G401.6 (cell line): ENCODE measurements at regions not wholly inside any gene's neighbourhood (a gene's known extent, or its start where the extent isn't known, plus 50 kb on each side); places are given as distances from the start of the nearest gene placed in this dataset.
"Not testable (repeated sequence)": the region's sequence is repeated elsewhere in the genome, so short reads cannot be mapped to it uniquely, and the experiment has no call there.

ENCODE experiments used
- FAIRE-seq: peaks from 2 replicates; lab custom pipeline; 2012; peaks lifted over from hg19 to GRCh38; lab: Jason Lieb, UNC

DNA sequence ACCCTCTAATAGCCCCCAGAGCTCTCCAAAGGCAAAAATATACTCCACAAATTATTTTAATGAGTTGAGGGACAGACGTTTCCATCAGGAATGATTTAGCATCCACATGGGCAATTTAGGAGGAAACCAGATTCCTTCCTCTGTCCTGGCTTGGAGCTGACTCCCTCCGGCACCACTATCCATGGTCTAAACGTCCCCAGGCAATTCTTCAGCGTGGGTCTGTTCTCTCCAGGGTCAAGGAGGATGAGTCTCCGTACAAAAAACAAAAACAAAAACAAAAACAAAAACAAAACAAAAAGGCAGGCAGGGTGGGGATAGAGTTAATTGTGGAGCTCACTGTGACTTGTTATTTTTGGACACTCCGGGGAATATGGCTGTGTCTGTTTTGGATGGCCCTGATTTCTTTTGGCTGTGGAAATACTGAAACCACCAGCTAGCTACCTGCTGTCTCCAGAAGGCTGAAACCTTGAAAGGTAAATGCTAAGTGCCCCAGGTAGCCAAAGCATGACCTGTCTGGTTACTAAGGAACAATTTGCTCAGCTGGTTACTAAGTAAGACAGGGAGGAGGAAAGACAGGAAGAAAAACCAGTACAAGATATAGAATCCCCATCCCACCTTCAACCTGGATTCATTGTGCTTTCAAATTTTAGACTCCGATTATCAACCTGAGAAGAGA, 419.1 kb upstream of the LCORL start:
- no peak for FAIRE-seq

DNA sequence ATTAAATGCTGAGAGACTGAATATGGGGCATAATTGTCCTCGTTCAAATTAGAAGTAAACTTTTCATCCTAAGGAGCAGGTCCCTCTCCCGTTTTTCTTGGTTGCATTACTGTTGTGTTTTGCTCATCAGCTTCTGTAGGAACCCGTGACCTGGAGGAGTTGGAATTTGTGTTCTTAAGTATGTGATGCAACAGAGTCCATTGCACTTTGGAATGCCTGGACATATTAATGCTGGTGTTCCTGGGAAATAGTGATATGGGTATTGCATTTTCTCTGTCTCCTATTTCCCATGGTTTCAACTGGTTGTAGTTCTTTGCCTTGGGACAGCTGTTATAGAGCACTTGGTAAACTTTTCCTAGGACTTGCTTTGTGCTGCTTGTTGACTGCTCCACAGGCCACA, 417.8 kb upstream of the LCORL start:
- FAIRE-seq = no peak

DNA sequence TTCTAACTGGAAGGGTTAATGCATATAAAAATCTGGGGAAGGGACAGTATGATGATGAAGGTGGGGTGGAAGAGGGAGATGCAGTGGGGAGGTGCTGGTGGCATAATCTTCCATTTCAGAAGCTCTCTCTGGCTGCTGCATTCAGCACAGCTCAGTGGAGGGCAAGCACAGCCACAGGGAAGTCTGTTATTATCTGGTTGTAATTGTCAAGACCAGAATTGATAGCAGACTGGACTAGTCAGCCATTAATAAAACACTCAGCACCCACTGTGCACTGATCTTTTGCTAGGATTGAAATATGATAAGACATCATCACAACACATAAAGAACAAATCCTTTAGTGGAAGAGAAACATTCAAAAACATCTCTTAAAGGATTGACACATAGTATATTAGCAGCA, 414.2 kb upstream of the LCORL start:
- no peak for FAIRE-seq

DNA sequence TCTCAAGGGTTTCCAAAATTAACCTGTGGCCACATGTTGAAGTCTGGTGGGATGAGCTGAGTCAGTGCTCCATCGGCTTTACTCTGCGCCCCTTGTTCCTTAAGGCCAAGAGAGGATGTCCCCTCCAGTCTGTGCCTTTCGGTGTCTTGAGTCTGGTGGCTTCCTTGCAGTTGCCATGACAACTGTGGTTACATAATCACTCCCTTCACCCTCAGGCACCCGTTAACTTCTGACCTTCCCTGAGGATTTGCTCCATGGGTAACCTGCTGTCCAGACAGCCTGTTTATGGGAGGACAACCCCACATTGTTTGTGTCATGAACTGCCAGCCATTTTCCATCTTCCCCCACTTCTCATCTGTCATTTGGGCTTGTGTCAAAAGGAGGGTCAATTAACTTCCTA, 401.1 kb upstream of the LCORL start:
- no peak for FAIRE-seq

DNA sequence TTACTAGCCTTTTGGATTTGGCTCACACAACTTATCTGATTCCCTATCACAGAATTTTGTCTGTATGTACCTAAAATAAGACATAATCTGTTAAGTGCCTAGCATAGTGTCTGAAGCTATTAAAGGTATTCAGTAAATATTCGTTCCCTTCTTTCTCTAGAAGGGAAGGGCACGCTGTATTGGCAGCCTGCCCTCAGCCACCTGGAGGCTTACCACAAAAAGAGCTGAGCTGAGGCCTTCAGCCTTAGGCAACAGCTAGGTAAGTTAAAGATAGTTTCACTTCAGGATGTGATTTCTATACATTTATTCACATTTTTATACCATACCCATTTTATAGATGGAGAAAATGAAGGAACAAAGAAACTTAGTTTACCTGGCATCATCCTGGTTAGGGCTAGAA, 400.0 kb upstream of the LCORL start:
- FAIRE-seq = no peak

DNA sequence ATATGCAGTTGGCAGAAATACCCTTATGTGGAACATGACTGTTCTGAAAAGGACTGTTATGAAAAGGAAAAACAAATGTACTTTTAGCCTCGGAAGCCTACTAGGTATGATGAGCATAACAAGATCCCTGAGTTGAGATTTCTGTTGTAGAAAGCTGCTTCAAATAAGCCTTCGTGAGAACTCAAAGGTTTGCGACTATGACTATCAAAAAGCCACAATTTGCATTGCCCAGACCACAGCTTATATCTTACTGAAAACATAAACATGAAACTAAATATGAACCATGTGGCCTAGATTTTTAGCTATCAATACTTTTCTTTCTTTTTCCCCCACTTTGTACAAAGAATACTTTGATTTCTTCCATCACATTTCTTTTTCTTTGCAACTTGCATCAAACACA, 398.2 kb upstream of the LCORL start:
- FAIRE-seq = no peak

DNA sequence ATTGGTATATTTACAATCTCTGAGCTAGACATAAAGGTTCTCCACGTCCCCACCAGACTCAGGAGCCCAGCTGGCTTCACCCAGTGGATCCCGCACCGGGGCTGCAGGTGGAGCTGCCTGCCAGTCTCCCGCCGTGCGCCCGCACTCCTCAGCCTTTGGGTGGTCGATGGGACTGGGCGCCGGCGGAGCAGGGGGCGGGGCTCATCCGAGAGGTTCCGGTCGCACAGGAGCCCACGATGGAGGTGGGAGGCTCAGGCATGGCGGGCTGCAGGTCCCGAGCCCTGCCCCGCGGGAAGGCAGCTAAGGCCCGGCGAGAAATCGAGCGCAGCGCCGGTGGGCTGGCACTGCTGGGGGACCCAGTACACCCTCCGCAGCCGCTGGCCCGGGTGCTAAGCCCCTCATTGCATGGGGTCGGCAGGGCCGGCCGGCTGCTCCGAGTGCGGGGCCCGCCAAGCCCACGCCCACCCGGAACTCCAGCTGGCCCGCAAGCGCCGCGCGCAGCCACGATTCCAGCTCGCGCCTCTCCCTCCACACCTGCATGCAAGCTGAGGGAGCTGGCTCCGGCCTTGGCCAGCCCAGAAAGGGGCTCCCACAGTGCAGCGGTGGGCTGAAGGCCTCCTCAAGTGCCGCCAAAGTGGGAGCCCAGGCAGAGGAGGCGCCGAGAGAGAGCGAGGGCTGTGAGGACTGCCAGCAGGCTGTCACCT, 396.8 kb upstream of the LCORL start:
- not testable (repeated sequence) for FAIRE-seq

DNA sequence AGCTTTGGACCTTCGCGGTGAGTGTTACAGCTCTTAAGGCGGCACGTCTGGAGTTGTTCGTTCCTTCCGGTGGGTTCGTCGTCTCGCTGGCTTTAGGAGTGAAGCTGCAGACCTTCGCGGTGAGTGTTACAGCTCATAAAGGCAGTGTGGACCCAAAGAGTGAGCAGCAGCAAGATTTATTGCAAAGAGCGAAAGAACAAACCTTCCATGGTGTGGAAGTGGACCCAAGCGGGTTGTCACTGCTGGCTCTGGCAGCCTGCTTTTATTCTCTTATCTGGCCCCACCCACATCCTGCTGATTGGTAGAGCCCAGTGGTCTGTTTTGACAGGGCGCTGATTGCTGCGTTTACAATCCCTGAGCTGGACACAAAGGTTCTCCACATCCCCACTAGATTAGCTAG, 396.1 kb upstream of the LCORL start:
- FAIRE-seq = not testable (repeated sequence)

DNA sequence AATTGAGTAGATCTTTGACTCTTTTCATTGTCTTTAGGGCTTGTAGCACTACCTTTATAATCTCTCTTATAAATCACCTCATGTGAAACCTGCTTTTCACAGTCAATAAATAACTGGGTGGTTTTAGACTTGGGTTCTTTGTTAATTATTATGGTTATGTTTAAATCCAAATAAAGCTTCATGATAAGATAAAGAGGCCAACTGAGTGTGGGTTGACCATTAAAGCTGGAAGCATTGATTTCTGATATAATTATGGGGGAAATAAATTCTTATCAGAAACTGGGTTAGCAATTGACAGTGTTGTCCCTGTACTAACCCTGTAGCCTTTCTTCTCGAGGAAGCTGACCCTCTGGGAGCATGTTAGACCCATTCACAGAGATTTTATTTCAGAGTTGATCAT, 384.7 kb upstream of the LCORL start:
- no peak for FAIRE-seq

DNA sequence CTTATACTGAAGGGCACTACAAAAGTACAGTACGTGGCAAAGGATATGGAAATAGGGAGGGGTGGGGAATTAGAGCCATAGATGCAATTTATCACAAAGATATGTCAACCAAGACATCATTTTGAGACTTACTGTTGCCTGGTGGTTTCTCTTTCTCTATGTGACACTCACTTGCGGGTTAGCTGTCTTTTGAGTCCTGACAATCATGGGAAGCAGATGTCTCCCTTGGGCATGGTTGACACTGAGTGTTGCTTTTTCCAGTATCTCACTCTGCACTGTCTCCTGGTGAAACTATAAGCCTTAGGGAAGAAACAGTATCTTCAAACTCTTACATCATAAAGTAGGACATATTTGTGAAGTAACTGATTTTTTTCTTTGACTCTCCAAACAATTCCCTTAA, 383.5 kb upstream of the LCORL start:
- FAIRE-seq = no peak

DNA sequence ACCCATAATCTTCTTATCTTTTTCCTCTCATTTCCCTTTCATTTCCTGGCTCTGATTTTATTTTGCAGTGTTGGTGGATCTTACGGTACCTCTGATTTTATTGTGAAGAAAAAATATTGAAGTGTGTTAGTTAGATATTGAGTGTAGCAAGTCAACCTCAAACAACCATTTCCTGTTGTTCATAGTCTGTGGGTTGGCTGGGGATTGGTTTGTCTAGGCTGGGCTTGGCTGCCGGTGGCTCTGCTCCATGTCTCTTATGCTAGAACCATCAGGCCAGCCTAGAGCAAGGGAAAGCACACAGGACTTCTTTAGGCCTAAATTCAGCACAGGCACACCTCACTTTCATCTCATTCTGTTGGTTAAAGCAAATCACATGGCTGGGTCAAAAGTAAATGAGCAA, 383.1 kb upstream of the LCORL start:
- no peak for FAIRE-seq

DNA sequence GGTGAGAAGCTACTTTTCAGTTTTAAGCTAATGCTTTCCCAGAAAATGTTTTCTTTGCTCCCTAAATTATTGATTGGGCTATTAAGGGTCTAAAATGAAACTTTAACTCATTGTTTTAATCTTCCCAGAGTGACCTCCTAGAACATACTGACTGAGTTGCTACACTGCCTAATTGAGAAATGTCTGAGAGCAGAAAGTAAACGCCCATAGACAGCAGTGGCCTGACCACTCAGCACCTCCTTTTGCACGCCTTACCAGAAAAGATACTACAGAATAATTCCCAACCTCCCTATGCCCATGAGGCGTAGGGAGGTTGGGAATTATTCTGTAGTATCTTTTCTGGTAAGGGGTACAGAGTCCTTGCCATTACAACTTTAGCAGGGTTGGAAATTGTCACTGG, 381.8 kb upstream of the LCORL start:
- FAIRE-seq = no peak

DNA sequence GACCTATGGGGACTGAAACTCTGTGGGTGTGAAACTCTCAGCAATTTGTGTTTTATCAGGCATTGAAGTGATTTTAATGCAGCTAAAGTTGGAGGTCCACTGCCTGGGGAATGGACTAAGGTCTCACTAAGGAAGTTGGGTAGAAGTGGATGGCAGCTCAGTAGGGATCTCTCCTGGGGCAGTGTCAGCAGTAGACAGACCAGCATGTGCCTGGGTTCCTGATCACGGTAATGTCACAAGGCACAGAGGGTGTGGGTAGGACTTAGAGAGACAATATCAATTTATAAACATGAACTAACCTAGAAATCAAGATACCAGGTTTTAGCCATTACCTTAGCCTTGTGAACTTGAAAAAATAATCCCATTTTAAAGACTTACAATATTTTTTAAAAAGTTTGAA, 380.3 kb upstream of the LCORL start:
- FAIRE-seq = no peak

DNA sequence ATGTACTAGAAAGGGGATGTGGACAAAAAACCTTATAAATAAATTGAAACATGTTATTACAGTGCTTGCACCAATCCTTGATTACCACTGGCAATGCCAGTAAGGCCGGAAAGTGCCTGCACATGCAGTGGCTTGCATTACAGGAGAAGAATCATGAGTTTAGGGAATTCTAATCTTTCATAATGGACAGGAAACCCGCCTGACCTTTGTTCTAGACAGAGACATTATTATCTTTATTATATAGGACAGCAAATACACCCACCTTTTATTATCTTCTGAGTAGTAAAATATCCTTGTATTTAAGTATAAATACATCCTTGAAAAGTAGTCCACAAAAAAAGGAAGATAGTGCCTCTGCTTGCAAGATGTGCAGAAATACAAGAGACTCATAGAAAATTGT, 379.9 kb upstream of the LCORL start:
- no peak for FAIRE-seq

DNA sequence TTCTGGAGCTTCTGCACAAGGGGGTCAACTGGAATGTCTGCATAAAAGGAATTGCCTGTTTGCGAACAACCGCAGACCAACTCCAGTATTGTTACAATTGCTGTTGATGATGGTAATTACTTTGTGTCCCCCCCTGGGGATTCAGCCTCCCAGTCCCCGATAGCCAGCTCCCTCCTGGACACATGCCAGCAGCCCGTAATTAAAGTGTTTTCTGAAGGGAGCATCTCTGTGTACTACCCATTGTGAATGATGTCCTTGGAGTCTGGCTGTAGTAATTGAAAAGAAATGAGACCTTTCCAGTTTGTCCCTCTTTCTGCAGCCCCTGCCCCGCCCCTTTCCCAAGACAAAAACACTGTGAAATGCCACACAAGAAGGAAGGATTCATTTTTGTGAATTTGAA, 377.1 kb upstream of the LCORL start:
- no peak for FAIRE-seq

DNA sequence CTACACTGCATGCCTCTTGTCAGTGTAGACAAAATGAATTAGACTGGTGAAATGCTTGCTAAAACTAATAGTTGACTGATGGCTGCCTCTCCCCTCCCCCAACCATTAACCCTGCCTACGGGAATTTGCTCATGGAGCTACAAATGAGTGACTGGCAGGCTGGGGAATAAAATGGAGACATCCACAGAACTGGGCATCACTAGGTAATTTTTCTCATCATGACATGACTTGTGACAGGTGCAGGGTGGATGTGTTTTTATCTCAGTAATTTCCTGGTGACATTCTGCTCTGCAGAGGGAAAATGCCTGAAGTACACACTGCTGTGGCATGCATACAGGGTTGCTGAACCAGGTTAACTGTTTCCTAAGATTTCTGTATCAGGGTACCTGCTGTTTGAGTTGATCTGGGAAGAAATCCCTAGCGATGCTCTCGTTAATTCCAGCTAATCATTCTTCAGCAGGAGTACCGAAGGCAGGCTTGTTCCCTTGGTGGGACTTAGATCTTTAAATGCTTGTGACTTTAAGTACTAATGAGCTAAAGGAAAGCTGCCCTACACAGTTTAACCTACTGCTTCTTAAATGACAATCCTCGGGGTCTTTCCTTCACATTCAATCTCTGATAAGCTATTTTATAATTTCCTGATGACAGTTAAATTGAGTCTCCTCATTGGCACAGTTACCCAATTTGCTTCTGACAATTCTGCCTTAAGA, 376.3 kb upstream of the LCORL start:
- no peak for FAIRE-seq

DNA sequence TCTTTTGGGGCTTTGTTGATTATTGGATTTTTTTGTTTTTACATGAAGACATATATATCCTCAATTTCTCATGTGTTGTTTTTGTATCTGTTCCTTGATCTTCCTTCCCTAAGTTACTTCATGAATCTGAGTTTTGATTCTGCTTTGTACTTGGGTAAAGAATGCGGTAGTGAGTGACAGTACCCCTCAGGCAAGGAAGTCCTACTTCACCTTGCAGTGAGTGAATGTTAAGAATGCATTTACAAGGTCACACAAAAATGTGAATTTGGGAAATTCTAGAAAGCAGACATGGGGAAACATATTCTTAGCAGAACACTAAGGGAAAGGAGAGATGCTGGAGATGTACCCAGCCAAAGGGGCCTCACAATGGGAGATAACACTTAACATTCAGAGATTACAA, 373.1 kb upstream of the LCORL start:
- no peak for FAIRE-seq

DNA sequence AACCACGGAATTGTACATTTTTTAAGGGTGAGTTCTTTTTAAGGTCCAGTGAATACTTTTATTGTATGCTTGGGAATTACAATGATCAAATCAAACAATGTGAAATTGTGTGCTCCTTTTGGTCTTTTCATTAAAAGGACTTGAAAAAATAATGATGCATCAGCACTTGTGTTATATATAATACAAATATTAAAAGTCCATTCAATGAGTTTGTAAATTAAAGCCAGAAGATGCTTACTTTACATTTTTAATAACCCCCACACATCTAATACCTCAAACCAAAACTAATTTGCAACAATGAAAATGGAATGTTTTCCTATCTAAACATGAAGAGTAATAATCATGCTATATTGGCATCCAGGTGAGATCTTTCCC, 369.8 kb upstream of the LCORL start:
- FAIRE-seq = no peak

DNA sequence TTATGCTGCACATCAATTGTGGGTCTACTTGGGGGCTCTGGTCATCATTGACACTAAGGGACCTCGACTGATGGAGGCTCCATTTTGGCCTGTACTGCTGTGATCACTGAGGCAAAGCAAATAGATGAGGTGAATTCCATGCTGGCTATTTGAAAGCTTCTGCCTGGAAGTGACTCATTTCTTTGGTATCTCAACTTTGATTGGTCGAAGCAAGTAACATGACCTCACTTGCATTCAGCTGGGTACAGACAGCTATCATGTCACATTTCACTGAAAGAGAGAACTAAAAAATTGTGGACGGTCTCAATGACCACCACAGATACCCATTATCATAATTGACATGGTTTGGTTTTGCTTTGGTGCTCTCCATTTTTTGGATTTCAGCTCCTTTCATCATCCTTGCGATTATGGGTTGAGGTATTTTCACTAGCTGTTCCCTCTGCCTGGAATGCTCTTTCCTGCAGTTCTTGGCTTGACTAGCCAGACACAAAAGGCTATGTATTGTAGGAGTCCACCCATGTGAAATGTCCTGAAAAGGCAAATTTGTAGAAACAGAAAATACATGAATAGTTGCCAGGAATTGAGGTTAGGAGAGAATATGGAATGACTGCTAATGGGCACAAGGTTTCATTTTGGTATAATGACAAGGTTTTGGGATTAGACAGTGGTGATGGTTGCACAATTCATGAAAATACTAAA, 369.2 kb upstream of the LCORL start:
- no peak for FAIRE-seq

DNA sequence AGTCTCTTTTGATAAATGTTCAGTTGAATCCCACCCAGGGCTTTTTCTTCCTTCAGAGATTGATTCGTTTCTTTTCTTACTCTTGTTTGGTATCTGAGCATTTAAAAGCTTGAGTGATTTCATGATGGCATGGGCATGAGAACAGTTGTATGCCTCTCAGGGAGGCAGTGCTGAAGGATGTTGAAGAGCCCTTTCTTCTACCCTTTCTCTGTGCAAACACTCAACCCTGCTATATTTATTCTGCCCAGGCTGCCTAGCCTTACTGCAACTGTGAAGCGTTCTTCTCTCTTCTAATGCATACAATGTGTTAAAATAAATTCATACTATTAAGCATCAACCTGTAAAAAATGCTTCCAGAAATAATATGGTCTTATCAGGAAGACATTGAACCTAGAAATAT, 367.6 kb upstream of the LCORL start:
- no peak for FAIRE-seq

DNA sequence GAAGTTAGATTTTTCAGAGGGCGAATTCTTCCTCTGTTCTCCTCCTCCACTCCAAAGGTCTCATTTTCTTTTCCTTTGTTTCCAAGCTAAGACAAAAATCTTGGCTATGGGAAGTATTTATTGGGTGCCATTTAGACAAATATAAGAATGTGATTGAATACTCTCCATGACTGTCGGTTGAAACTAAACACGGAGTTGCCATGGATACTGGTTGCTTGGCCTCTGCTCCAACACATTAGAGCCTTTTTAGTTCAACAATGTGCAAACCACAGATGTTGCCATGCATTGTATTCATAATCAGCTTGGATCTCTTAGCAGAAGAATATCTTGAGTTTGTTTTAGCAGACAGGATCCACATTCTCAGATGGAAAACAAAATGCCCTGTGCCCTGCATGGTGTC, 366.5 kb upstream of the LCORL start:
- no peak for FAIRE-seq

DNA sequence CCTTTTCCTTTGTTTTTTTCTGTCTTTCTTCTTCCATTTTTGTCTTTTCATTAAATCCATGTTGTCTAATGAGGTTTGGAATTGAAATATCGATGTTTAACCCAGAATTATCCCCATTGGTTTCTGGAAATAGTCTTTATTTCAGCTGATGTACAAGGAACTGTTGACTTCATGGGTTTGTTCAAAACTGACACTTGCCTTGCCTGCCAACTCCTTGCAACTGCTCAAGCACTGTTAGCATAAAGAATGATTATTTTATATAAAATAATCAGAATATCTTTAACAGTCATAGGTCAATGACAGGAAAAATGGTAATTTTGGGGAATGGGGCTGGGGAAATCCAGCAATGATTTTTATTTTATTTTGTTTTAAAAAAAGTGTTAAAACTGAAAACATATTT, 359.6 kb upstream of the LCORL start:
- no peak for FAIRE-seq

DNA sequence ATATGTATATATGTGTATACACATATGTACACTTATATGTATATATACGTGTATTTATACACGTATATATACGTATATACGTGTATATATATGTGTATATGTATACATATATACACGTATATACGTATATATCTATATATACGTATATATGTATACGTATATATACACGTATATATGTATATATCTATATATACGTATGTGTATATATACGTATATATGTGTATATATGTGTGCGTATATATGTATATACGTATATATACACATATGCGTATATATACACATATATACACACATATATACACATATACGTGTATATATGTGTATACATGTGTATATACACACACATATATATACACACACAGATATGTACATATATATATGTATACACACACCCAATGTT, 348.0 kb upstream of the LCORL start:
- FAIRE-seq = peak; percentile 76
